ENCODE measurements at regions not wholly inside any gene's neighbourhood (a gene's known extent, or its start where the extent isn't known, plus 50 kb on each side); places are given as distances from the start of the nearest gene placed in this dataset.
A peak's percentile ranks its signal among the peaks of the same experiment; 100 is the strongest.

GRCh38 chr1:30310966-30311742 lies 412.2 kb downstream of the MATN1 start:
- intact Hi-C loops (cut with DNase I), result no loop called here
- no peak overlapping the region for H3K27ac ChIP-seq
- TF ChIP-seq CTCF (IDR thresholded peaks at IDR 0.05), result no peak
- no peaks in the 10 kb centered on the region for H3K27me3 ChIP-seq
- no peak overlapping the region for H3K4me3 ChIP-seq
- no peaks in the 10 kb centered on the region for H3K4me1 ChIP-seq
- H3K9me3 ChIP-seq, result no peaks in the 10 kb centered on the region
- DNase-seq (ENCODE audit: low spot score in 2 of 2), result peak in 1 of 2 donors; percentile 38
- no peaks in the 10 kb centered on the region for H3K36me3 ChIP-seq

GRCh38 chr1:30307182-30307581 lies 416.2 kb downstream of the MATN1 start:
- TF ChIP-seq CTCF (IDR thresholded peaks at IDR 0.05), result no peak
- H3K27me3 ChIP-seq, result no peaks in the 10 kb centered on the region

GRCh38 chr1:30305519-30305918 lies 417.9 kb downstream of the MATN1 start:
- no peaks in the 10 kb centered on the region for H3K4me1 ChIP-seq
- DNase-seq (ENCODE audit: low spot score in 2 of 2), result no peak
- H3K4me3 ChIP-seq, result no peak overlapping the region
- TF ChIP-seq CTCF (IDR thresholded peaks at IDR 0.05), result no peak
- intact Hi-C loops (cut with DNase I), result no loop called here
- H3K36me3 ChIP-seq, result no peaks in the 10 kb centered on the region
- H3K27ac ChIP-seq, result no peak overlapping the region
- H3K27me3 ChIP-seq, result no peaks in the 10 kb centered on the region
- H3K9me3 ChIP-seq, result no peaks in the 10 kb centered on the region

More at GRCh38 chr1:30307182-30307581, 416.2 kb downstream of the MATN1 start:
- DNase-seq (ENCODE audit: low spot score in 2 of 2), result peak in 1 of 2 donors; percentile 15
- intact Hi-C loops (cut with DNase I), result no loop called here
- Histone ChIP-seq H3K4me3 (no peak overlapping the region), H3K4me1 (no peaks in the 10 kb centered on the region), H3K27ac (no peak overlapping the region), H3K9me3 (no peaks in the 10 kb centered on the region), H3K36me3 (no peaks in the 10 kb centered on the region)

GRCh38 chr1:30305061-30305460 lies 418.3 kb downstream of the MATN1 start:
- DNase-seq (ENCODE audit: low spot score in 2 of 2), result no peak
- no peaks in the 10 kb centered on the region for H3K4me1 ChIP-seq
- H3K27me3 ChIP-seq, result no peaks in the 10 kb centered on the region
- no peak overlapping the region for H3K27ac ChIP-seq
- H3K4me3 ChIP-seq, result no peak overlapping the region
- no peaks in the 10 kb centered on the region for H3K9me3 ChIP-seq
- no peaks in the 10 kb centered on the region for H3K36me3 ChIP-seq
- no peak for TF ChIP-seq CTCF (IDR thresholded peaks at IDR 0.05)
- intact Hi-C loops (cut with DNase I), result no loop called here

GRCh38 chr1:30304080-30304479 lies 419.3 kb downstream of the MATN1 start:
- intact Hi-C loops (cut with DNase I), result no loop called here
- no peak overlapping the region for H3K27ac ChIP-seq
- no peak overlapping the region for H3K4me3 ChIP-seq
- no peak for DNase-seq (ENCODE audit: low spot score in 2 of 2)
- no peaks in the 10 kb centered on the region for H3K4me1 ChIP-seq
- no peak for TF ChIP-seq CTCF (IDR thresholded peaks at IDR 0.05)
- no peaks in the 10 kb centered on the region for H3K9me3 ChIP-seq
- H3K36me3 ChIP-seq, result no peaks in the 10 kb centered on the region
- no peaks in the 10 kb centered on the region for H3K27me3 ChIP-seq
